GM23248 (cell line): ENCODE measurements at regions not wholly inside any gene's neighbourhood (a gene's known extent, or its start where the extent isn't known, plus 50 kb on each side); places are given as distances from the start of the nearest gene placed in this dataset.

Source experiments
- EZH2 ChIP-seq: fragments of 200-600 bp; sonication (generic); IDR thresholded peaks from 2 replicates; pipeline ENCODE4 v1.6.1; 2018; ENCODE audit warnings: antibody characterized with exemption, mild to moderate bottlenecking; ENCODE audit not compliant: insufficient read depth, poor library complexity, severe bottlenecking
- EZH2phosphoT487 ChIP-seq: fragments of 200-600 bp; sonication (generic); IDR thresholded peaks from 2 replicates; pipeline ENCODE4 v1.6.1; 2018; ENCODE audit warnings: antibody characterized with exemption, moderate library complexity, mild to moderate bottlenecking, low read depth; ENCODE audit not compliant: insufficient read depth

DNA sequence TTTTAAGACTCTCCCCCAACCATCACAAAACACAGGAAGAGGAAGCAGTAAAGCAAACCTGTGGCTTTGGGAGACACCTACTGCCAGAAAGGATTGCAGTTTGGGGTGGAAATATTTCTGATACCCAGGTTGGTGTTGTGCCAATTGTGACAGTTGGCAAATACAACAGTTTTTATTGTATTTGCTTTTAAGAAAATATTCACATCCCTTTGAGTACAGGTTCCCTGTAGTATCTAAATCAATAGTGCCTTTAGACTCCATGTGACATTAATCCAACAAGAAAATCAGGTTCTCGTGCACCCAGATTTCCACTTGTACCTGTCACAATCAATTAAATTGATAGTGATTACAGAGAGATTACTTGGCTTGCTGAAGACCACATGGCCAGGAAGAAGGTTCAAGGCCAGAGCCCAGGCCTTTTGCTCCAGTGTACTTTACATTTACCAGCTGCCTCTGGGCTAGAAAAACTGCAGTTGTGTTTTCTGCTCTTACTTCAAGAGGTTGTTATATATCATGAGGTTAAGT lies 361.2 kb downstream of the ATP23 start:
- no peak for TF ChIP-seq EZH2
- TF ChIP-seq EZH2phosphoT487, result no peak
